Sigmoid colon (tissue), 4 donors: ENCODE measurements at regions not wholly inside any gene's neighbourhood (a gene's known extent, or its start where the extent isn't known, plus 50 kb on each side); places are given as distances from the start of the nearest gene placed in this dataset.

Experiments used
- EP300 ChIP-seq, 4 donors: sonication (generic); formaldehyde crosslinking; IDR thresholded peaks; one replicate each; pipeline ENCODE4 v1.6.1; 2017; ENCODE audit warnings: antibody characterized with exemption in 4 of 4
- TF ChIP-seq, protein P1 (sequence below), 4 experiments: fragments of 450-650 bp in 3 of 4; fragments of 200-600 bp in 1 of 4; IDR thresholded peaks; one replicate each; pipeline ENCODE4 v1.5.1; 2016 to 2019; ENCODE audit warnings: antibody characterized with exemption in 4 of 4, mild to moderate bottlenecking in 3 of 4, moderate library complexity in 2 of 4

- TF ChIP-seq, protein P1, sequence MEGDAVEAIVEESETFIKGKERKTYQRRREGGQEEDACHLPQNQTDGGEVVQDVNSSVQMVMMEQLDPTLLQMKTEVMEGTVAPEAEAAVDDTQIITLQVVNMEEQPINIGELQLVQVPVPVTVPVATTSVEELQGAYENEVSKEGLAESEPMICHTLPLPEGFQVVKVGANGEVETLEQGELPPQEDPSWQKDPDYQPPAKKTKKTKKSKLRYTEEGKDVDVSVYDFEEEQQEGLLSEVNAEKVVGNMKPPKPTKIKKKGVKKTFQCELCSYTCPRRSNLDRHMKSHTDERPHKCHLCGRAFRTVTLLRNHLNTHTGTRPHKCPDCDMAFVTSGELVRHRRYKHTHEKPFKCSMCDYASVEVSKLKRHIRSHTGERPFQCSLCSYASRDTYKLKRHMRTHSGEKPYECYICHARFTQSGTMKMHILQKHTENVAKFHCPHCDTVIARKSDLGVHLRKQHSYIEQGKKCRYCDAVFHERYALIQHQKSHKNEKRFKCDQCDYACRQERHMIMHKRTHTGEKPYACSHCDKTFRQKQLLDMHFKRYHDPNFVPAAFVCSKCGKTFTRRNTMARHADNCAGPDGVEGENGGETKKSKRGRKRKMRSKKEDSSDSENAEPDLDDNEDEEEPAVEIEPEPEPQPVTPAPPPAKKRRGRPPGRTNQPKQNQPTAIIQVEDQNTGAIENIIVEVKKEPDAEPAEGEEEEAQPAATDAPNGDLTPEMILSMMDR (IDR thresholded peaks at IDR 0.05), result no peak
- no peak for TF ChIP-seq EP300 (IDR thresholded peaks at IDR 0.05)
These were observed 717.3 kb downstream of the STIM2 start for GRCh38 chr4:27577951-27578350.
